Stimulated activated CD4-positive, alpha-beta T cell treated with anti-CD3 and anti-CD28 coated beads, Interleukin-4, amount 100 ng/mL, for 24 hours (primary cell): ENCODE measurements at regions not wholly inside any gene's neighbourhood (a gene's known extent, or its start where the extent isn't known, plus 50 kb on each side); places are given as distances from the start of the nearest gene placed in this dataset.
"Not testable (repeated sequence)": the region's sequence is repeated elsewhere in the genome, so short reads cannot be mapped to it uniquely, and the experiment has no call there.

Source experiments
- DNase-seq: peaks from one replicate; pipeline ENCODE4 v3.0.0-alpha.2; 2020

GRCh38 chr17:70527364-70527888 lies 358.1 kb downstream of the KCNJ2 start:
- DNase-seq: no peak

GRCh38 chr17:70533427-70533826 lies 364.1 kb downstream of the KCNJ2 start:
- no peak for DNase-seq

DNA sequence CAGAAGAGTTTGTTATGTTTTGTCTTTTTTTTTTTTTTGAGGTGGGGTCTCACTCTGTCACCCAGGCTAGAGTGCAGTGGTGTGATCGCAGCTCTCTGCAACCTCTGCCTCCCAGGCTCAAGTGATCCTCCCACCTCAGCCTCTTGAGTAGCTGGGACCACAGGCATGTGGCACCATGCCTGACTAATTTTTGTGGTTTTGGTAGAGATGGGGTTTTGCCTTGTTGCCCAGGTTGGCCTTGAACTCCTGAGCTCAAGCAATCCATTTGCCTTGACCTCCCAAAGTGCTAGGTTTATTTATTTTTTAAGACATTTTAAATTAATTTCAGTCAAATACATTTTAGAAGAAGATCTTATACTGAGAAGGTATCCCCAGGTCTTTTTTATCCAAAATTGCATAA lies 366.7 kb downstream of the KCNJ2 start:
- no peak for DNase-seq

DNA sequence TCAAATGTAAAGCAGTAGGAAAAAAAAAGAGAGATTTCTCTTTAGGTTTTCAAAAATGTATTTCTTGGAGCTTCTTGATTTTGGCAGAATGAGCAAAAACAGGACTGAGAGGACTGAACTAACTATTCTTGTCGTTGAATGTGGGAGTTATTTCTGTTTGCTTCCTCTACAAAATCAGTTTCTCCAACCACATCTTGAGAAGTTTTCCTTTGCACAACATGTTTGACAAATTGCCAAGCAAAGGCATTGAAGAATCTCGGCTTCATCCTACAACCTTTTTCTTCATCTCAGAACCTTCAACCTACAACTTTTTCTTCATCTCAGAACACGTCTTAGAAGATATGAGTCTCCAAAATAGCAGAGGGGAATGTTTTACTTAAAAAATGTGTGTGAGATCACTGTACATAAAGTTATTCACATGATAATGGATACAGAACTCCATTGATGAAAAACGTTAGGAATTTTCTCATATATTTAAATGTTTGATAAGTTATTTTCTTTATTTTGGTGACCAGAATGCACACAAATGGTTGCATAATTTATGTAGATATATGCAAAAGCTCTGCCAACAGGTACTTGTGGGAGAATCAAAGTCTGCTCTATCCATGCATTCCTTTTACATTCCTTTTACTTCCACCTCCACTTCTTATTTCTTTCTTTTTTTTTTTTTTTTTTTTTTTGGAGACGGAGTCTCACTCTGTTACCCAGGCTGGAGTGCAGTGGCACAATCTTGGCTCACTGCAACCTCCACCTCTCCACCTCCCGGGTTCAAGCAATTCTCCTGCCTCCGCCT lies 370.0 kb downstream of the KCNJ2 start:
- DNase-seq: no peak

GRCh38 chr17:70542876-70543275 lies 373.5 kb downstream of the KCNJ2 start:
- DNase-seq: no peak

DNA sequence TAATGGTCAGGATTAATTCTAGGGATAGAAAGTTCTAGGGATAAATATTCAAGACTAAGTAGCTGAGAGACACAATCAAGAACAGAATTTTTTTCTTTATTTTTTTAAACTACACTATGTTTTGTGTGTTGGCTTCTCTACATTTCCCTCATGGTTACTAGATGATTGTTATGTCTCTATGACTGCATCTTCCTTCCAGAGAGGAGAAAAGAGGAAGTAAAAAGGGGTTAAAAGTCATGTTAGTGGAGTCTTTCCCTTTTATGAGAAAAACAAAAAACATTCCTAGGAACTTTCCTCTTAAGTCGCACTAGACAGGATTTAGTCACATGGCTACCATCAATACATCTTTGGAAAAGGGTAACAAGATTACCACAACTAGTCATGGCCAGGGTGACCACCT lies 375.0 kb downstream of the KCNJ2 start:
- DNase-seq: no peak

DNA sequence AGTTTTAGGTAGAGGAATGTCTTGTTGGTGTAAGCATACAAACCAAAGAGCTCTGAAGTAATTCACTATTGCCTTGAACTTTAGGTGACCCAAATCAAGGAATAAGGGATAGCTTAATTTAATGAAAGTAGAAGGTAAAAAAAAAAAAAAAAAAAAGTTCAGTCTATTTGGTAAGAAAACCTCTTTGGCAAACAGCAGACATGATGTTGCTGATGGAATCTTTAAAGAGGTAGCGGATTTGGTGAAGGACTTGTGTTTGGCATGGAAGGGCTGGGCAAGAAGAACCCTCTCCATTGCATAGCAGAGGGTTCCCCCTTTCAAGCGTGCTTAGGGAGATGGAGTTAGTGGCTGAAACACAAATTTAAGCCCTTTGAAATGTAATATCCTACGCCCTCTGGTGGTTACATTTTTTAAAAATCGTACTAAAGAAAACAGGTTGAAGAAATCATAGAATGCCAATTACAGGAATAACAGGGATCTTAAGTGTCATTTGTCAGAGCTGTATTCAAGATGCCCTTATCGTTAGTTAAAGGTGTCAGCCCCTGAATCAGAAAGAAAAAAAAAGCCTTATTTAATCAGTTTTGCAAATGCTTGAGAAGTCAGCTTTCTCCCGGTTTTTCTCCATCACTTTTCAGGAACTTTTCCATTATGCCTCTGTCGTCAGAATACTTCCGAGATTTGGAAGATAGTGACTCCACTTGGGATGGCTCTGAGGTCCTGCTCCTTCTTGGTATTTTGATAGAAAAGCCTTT lies 383.1 kb downstream of the KCNJ2 start:
- no peak for DNase-seq

- no peak for DNase-seq
Measured at GRCh38 chr17:70552982-70553334, 383.6 kb downstream of the KCNJ2 start.

- no peak for DNase-seq
Measured at GRCh38 chr17:70555723-70556122, 386.4 kb downstream of the KCNJ2 start.

GRCh38 chr17:70558821-70559220 lies 389.5 kb downstream of the KCNJ2 start:
- no peak for DNase-seq

- no peak for DNase-seq
Measured at GRCh38 chr17:70560471-70560870, 391.1 kb downstream of the KCNJ2 start.

DNA sequence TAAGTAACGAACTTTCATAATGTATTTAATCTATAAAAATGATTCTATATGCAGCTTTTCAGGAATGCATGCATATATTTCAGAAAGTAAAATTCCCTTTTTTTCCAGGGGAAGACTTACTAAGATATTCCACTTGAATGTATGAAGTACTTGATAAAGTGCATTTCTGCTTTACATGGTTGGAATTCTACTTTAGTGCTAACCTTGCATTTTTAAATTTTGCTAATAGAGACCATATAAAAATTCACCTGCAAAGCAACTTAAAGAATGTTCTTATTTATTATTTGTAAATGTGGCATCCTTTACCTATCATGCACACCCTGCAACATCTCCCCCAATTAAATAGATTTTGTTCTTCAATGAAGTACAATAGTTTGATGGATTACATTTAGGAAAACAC lies 392.8 kb downstream of the KCNJ2 start:
- DNase-seq: no peak

- DNase-seq: no peak
Measured at GRCh38 chr17:70563281-70563820, 394.0 kb downstream of the KCNJ2 start.

DNA sequence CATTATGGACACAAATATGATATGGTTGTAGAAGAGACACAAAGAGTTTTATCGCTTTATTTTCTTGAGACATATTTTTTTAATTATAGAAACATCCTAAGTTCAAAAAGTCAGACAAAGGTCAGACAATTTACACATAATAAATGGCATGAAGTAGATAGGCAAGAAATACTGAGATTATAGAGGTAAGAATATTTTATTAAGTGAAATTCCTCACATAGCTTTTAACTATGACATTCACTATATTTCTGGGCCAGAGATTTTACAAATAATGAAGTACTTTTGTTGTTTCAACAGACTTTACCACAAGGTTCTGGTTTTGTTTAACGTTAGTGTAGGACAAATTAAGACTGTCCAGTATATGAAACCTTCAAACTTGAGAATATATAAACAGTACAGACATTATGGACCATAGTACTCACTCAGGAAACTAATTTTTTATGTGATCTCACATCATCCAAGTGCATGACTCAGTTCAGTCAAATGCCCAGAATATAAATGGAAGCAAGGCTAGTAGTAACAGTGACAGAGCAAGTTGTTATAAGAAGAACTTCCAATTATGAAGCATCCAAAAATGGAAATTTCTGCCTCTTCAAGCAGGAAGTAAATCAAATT lies 394.8 kb downstream of the KCNJ2 start:
- DNase-seq: no peak

- DNase-seq: no peak
Measured at GRCh38 chr17:70569128-70569527, 399.8 kb downstream of the KCNJ2 start.

GRCh38 chr17:70577456-70577855 lies 408.1 kb downstream of the KCNJ2 start:
- DNase-seq: no peak

- DNase-seq: no peak
Measured at GRCh38 chr17:70581459-70581858, 412.1 kb downstream of the KCNJ2 start.

GRCh38 chr17:70582777-70583176 lies 413.4 kb downstream of the KCNJ2 start:
- no peak for DNase-seq

GRCh38 chr17:70584255-70584654 lies 414.9 kb downstream of the KCNJ2 start:
- DNase-seq: no peak

DNA sequence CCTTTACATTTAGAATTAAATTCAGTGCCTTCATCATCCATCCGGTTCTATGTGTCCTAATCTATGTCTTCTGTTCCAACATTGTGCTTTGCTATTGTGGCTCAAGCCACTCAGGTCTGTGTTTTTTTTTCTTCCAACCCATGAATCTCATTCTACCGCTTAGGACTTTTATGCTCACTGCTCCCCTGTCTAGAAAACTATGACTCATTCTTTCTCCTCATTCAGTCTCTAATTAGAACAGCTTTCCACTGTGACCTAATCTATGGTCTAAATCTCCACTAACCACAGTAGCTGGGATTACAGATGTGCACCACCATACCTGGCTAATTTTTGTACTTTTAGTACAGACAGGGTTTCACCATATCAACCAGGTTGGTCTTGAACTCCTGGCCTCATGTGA lies 418.7 kb downstream of the KCNJ2 start:
- DNase-seq: no peak

DNA sequence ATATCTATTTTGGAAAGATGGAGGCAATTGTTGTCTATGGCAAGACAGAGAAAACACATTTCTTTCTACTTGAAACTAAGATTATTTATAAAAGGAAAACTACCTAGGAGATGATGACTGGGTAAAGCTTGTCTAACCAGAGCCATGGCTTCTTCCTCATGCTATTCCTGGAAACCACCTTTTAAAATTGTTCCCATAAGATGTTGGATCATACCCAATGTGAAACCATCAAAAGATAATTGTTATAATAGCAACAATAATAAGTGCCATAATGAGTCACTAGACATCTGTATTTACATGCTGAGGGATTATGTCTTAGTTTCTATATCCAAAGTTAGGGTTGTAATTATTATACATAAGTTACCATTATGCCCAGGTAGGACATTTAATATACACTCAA lies 428.4 kb downstream of the KCNJ2 start:
- no peak for DNase-seq

GRCh38 chr17:70599198-70599597 lies 429.9 kb downstream of the KCNJ2 start:
- DNase-seq: no peak

- not testable (repeated sequence) for DNase-seq
Measured at GRCh38 chr17:70599945-70600344, 430.6 kb downstream of the KCNJ2 start.

DNA sequence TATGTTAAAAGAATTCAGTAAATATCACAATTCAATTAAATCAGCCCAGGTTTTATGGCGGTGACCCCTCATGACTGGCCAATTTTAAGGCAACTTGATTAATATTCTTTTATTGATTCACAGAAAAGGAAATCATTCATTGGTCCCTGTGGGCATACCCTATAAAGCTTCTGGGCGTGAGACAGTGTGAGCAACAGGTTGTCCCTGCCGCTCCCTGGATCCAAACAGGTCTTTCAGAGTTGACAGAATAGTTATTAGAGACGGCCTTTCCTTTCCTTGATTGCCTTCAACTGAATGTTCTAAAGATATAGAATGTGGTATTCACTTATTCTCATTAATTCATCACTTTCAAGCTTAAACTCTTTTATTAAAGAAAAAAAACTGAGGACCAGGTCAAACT lies 433.9 kb downstream of the KCNJ2 start:
- DNase-seq: no peak
